Mucosa of stomach (tissue), 1 donor: ENCODE measurements at regions not wholly inside any gene's neighbourhood (a gene's known extent, or its start where the extent isn't known, plus 50 kb on each side); places are given as distances from the start of the nearest gene placed in this dataset.
"Not testable (repeated sequence)": the region's sequence is repeated elsewhere in the genome, so short reads cannot be mapped to it uniquely, and the experiment has no call there.

ENCODE experiments used
- H3K27me3 ChIP-seq: one replicate; pipeline ENCODE4 v1.7.0; 2013; ENCODE audit warnings: mild to moderate bottlenecking, low read length; ENCODE audit not compliant: control insufficient read depth, insufficient read depth
- H3K36me3 ChIP-seq: one replicate; pipeline ENCODE4 v1.7.0; 2013; ENCODE audit warnings: low read length; ENCODE audit not compliant: control insufficient read depth, insufficient read depth
- H3K4me1 ChIP-seq: one replicate; pipeline ENCODE4 v1.7.0; 2013; ENCODE audit warnings: mild to moderate bottlenecking, low read length; ENCODE audit not compliant: control insufficient read depth, insufficient read depth
- H3K4me3 ChIP-seq: one replicate; pipeline ENCODE4 v1.7.0; 2013; ENCODE audit warnings: low read length
- H3K9ac ChIP-seq: one replicate; pipeline ENCODE4 v1.7.0; 2013; ENCODE audit warnings: mild to moderate bottlenecking, low read length, moderate library complexity
- H3K9me3 ChIP-seq: one replicate; pipeline ENCODE4 v1.7.0; 2013; ENCODE audit warnings: mild to moderate bottlenecking, low read length, moderate library complexity; ENCODE audit not compliant: control insufficient read depth
- donor health status: Pancreatic carcinoma.

- no peak overlapping the region for H3K9ac ChIP-seq
Measured at GRCh38 chr4:148573296-148573695, 131.1 kb upstream of the NR3C2 start.

GRCh38 chr4:148565801-148566200 is 123.6 kb upstream of the NR3C2 start:
- no peaks in the 10 kb centered on the region for H3K4me1 ChIP-seq
- H3K27me3 ChIP-seq, result no peaks in the 10 kb centered on the region
- no peaks in the 10 kb centered on the region for H3K9me3 ChIP-seq
- H3K9ac ChIP-seq, result no peak overlapping the region
- no peaks in the 10 kb centered on the region for H3K36me3 ChIP-seq
- H3K4me3 ChIP-seq, result no peak overlapping the region

More at GRCh38 chr4:148573296-148573695, 131.1 kb upstream of the NR3C2 start:
- Histone ChIP-seq H3K4me1 (no peaks in the 10 kb centered on the region), H3K36me3 (no peaks in the 10 kb centered on the region), H3K4me3 (no peak overlapping the region), H3K9me3 (no peaks in the 10 kb centered on the region), H3K27me3 (no peaks in the 10 kb centered on the region)

- no peaks in the 10 kb centered on the region for H3K4me1 ChIP-seq
- no peak overlapping the region for H3K4me3 ChIP-seq
- no peaks in the 10 kb centered on the region for H3K27me3 ChIP-seq
- no peaks in the 10 kb centered on the region for H3K36me3 ChIP-seq
- no peaks in the 10 kb centered on the region for H3K9me3 ChIP-seq
- no peak overlapping the region for H3K9ac ChIP-seq
Measured at GRCh38 chr4:148563684-148564083, 121.5 kb upstream of the NR3C2 start.

GRCh38 chr4:148561467-148561866 is 119.3 kb upstream of the NR3C2 start:
- no peak overlapping the region for H3K4me3 ChIP-seq
- H3K36me3 ChIP-seq, result no peaks in the 10 kb centered on the region

GRCh38 chr4:148557793-148558192 is 115.6 kb upstream of the NR3C2 start:
- Histone ChIP-seq H3K27me3 (no peaks in the 10 kb centered on the region), H3K36me3 (no peaks in the 10 kb centered on the region), H3K9ac (no peak overlapping the region), H3K4me1 (no peaks in the 10 kb centered on the region), H3K9me3 (no peaks in the 10 kb centered on the region), H3K4me3 (no peak overlapping the region)

More at GRCh38 chr4:148561467-148561866, 119.3 kb upstream of the NR3C2 start:
- H3K4me1 ChIP-seq, result no peaks in the 10 kb centered on the region
- H3K9ac ChIP-seq, result no peak overlapping the region
- no peaks in the 10 kb centered on the region for H3K27me3 ChIP-seq
- H3K9me3 ChIP-seq, result no peaks in the 10 kb centered on the region

GRCh38 chr4:148550788-148551187 is 108.6 kb upstream of the NR3C2 start:
- no peak overlapping the region for H3K9ac ChIP-seq
- no peaks in the 10 kb centered on the region for H3K4me1 ChIP-seq
- no peaks in the 10 kb centered on the region for H3K9me3 ChIP-seq
- H3K27me3 ChIP-seq, result no peaks in the 10 kb centered on the region
- H3K4me3 ChIP-seq, result no peak overlapping the region
- H3K36me3 ChIP-seq, result no peaks in the 10 kb centered on the region

- no peaks in the 10 kb centered on the region for H3K9me3 ChIP-seq
- no peaks in the 10 kb centered on the region for H3K27me3 ChIP-seq
- no peak overlapping the region for H3K4me3 ChIP-seq
- H3K36me3 ChIP-seq, result no peaks in the 10 kb centered on the region
- no peak overlapping the region for H3K9ac ChIP-seq
- peaks cover 9% of the 10 kb centered on the region for H3K4me1 ChIP-seq
Measured at GRCh38 chr4:148542922-148543623, 100.9 kb upstream of the NR3C2 start.

GRCh38 chr4:148540622-148541326 is 98.6 kb upstream of the NR3C2 start:
- H3K4me1 ChIP-seq, result peaks cover 15% of the 10 kb centered on the region
- no peak overlapping the region for H3K4me3 ChIP-seq
- no peaks in the 10 kb centered on the region for H3K9me3 ChIP-seq
- H3K27me3 ChIP-seq, result no peaks in the 10 kb centered on the region
- no peak overlapping the region for H3K9ac ChIP-seq
- H3K36me3 ChIP-seq, result no peaks in the 10 kb centered on the region

GRCh38 chr4:148539387-148539786 is 97.2 kb upstream of the NR3C2 start:
- Histone ChIP-seq H3K9me3 (no peaks in the 10 kb centered on the region), H3K27me3 (no peaks in the 10 kb centered on the region), H3K9ac (no peak overlapping the region), H3K4me3 (no peak overlapping the region), H3K36me3 (no peaks in the 10 kb centered on the region), H3K4me1 (peaks cover 15% of the 10 kb centered on the region)

- H3K9me3 ChIP-seq, H3K4me3 ChIP-seq, H3K27me3 ChIP-seq, H3K36me3 ChIP-seq, H3K9ac ChIP-seq, H3K4me1 ChIP-seq: not testable (repeated sequence)
Measured at GRCh38 chr4:148533851-148534250, 91.6 kb upstream of the NR3C2 start.

- no peak overlapping the region for H3K4me3 ChIP-seq
- H3K27me3 ChIP-seq, result no peaks in the 10 kb centered on the region
Measured at GRCh38 chr4:148530114-148530513, 87.9 kb upstream of the NR3C2 start.

GRCh38 chr4:148527571-148527970 is 85.4 kb upstream of the NR3C2 start:
- H3K27me3 ChIP-seq, result no peaks in the 10 kb centered on the region

More at GRCh38 chr4:148530114-148530513, 87.9 kb upstream of the NR3C2 start:
- Histone ChIP-seq H3K36me3 (no peaks in the 10 kb centered on the region), H3K9me3 (no peaks in the 10 kb centered on the region), H3K4me1 (no peaks in the 10 kb centered on the region), H3K9ac (no peak overlapping the region)

More at GRCh38 chr4:148527571-148527970, 85.4 kb upstream of the NR3C2 start:
- Histone ChIP-seq H3K9ac (no peak overlapping the region), H3K9me3 (no peaks in the 10 kb centered on the region), H3K4me3 (no peak overlapping the region), H3K36me3 (no peaks in the 10 kb centered on the region), H3K4me1 (no peaks in the 10 kb centered on the region)
